Esophagus muscularis mucosa (tissue), 3 donors: ENCODE measurements at regions not wholly inside any gene's neighbourhood (a gene's known extent, or its start where the extent isn't known, plus 50 kb on each side); places are given as distances from the start of the nearest gene placed in this dataset.

ENCODE experiments used
- POLR2A ChIP-seq: fragments of 450-650 bp; IDR thresholded peaks from one replicate; pipeline ENCODE4 v1.6.1; 2017; ENCODE audit warnings: antibody characterized with exemption, moderate library complexity, mild to moderate bottlenecking, low read depth
- POLR2AphosphoS5 ChIP-seq, 2 donors: sonication (generic); formaldehyde crosslinking; IDR thresholded peaks; one replicate each; pipeline ENCODE4 v1.6.1; 2017; ENCODE audit warnings: antibody characterized with exemption in 2 of 2
- TF ChIP-seq, protein P1 (sequence below), 3 experiments: fragments of 200-600 bp in 2 of 3; fragments of 450-650 bp in 1 of 3; sonication (generic) in 2 of 3; IDR thresholded peaks; one replicate each; pipeline ENCODE4 v1.5.1; 2017 to 2019; ENCODE audit warnings: antibody characterized with exemption in 3 of 3, mild to moderate bottlenecking in 2 of 3, moderate library complexity in 1 of 3

- TF ChIP-seq POLR2A (no peak), POLR2AphosphoS5 (IDR thresholded peaks at IDR 0.05) (no peak)
- TF ChIP-seq, protein P1, sequence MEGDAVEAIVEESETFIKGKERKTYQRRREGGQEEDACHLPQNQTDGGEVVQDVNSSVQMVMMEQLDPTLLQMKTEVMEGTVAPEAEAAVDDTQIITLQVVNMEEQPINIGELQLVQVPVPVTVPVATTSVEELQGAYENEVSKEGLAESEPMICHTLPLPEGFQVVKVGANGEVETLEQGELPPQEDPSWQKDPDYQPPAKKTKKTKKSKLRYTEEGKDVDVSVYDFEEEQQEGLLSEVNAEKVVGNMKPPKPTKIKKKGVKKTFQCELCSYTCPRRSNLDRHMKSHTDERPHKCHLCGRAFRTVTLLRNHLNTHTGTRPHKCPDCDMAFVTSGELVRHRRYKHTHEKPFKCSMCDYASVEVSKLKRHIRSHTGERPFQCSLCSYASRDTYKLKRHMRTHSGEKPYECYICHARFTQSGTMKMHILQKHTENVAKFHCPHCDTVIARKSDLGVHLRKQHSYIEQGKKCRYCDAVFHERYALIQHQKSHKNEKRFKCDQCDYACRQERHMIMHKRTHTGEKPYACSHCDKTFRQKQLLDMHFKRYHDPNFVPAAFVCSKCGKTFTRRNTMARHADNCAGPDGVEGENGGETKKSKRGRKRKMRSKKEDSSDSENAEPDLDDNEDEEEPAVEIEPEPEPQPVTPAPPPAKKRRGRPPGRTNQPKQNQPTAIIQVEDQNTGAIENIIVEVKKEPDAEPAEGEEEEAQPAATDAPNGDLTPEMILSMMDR (IDR thresholded peaks at IDR 0.05) = no peak
These were observed 78.1 kb upstream of the GNAO1 start for GRCh38 chr16:56113223-56113622.
